H9 (cell line): ENCODE measurements at regions not wholly inside any gene's neighbourhood (a gene's known extent, or its start where the extent isn't known, plus 50 kb on each side); places are given as distances from the start of the nearest gene placed in this dataset.

Experiments used
- DNase-seq: peaks from one replicate; pipeline ENCODE4 v3.0.0-alpha.2; 2017
- H2AFZ ChIP-seq: one replicate; pipeline ENCODE4 v1.6.1; 2013; ENCODE audit warnings: mild to moderate bottlenecking, low read length, control low read depth, moderate library complexity
- H2AK5ac ChIP-seq: 2 replicates; pipeline ENCODE4 v1.6.1; 2013; ENCODE audit warnings: low read length, control low read depth, mixed read lengths; ENCODE audit not compliant: insufficient read length
- H2BK120ac ChIP-seq: one replicate; pipeline ENCODE4 v1.6.1; 2013; ENCODE audit warnings: low read depth, mild to moderate bottlenecking, low read length, control low read depth, inconsistent platforms; ENCODE audit not compliant: poor library complexity, severe bottlenecking
- H2BK12ac ChIP-seq: 2 replicates; pipeline ENCODE4 v1.6.1; 2013; ENCODE audit warnings: low read length, control low read depth, mixed read lengths, low read depth; ENCODE audit not compliant: insufficient read length
- H2BK15ac ChIP-seq: 2 replicates; pipeline ENCODE4 v1.6.1; 2013; ENCODE audit warnings: low read depth, low read length, control low read depth
- H2BK20ac ChIP-seq: one replicate; pipeline ENCODE4 v1.6.1; 2013; ENCODE audit warnings: low read depth, mild to moderate bottlenecking, low read length, control low read depth, inconsistent platforms; ENCODE audit not compliant: poor library complexity, severe bottlenecking
- H2BK5ac ChIP-seq: 2 replicates; pipeline ENCODE4 v1.6.1; 2013; ENCODE audit warnings: low read length, control low read depth, mixed read lengths; ENCODE audit not compliant: insufficient read length
- H3K14ac ChIP-seq: 2 replicates; pipeline ENCODE4 v1.6.1; 2013; ENCODE audit warnings: low read length, control low read depth; ENCODE audit not compliant: insufficient read depth
- H3K18ac ChIP-seq: 2 replicates; pipeline ENCODE4 v1.6.1; 2013; ENCODE audit warnings: low read depth, mild to moderate bottlenecking, mixed read lengths, low read length, control low read depth; ENCODE audit not compliant: insufficient read length
- H3K23ac ChIP-seq: 2 replicates; pipeline ENCODE4 v1.6.1; 2013; ENCODE audit warnings: low read length, control low read depth, mixed read lengths, low read depth; ENCODE audit not compliant: insufficient read length
- H3K23me2 ChIP-seq: 2 replicates; pipeline ENCODE4 v1.6.1; 2013; ENCODE audit warnings: low read depth, mild to moderate bottlenecking, mixed read lengths, low read length, control low read depth; ENCODE audit not compliant: insufficient read length, poor library complexity, severe bottlenecking
- H3K27ac ChIP-seq: 2 replicates; pipeline ENCODE4 v1.5.1; 2013; ENCODE audit warnings: low read length, control low read depth, mixed read lengths, low read depth; ENCODE audit not compliant: insufficient read length
- H3K27me3 ChIP-seq: 2 replicates; pipeline ENCODE4 v1.6.1; 2013; ENCODE audit warnings: low read length, control low read depth, inconsistent platforms; ENCODE audit not compliant: insufficient read depth
- H3K4ac ChIP-seq: 2 replicates; pipeline ENCODE4 v1.6.1; 2013; ENCODE audit warnings: low read depth, mild to moderate bottlenecking, control low read depth, inconsistent platforms, low read length, moderate library complexity
- H3K4me1 ChIP-seq: 2 replicates; pipeline ENCODE4 v1.6.1; 2013; ENCODE audit warnings: low read length, control low read depth, inconsistent platforms; ENCODE audit not compliant: insufficient read depth
- H3K4me2 ChIP-seq: 2 replicates; pipeline ENCODE4 v1.6.1; 2013; ENCODE audit warnings: low read length, control low read depth, mixed read lengths; ENCODE audit not compliant: insufficient read length, insufficient read depth
- H3K56ac ChIP-seq: 2 replicates; pipeline ENCODE4 v1.6.1; 2013; ENCODE audit warnings: low read depth, mild to moderate bottlenecking, mixed read lengths, low read length, control low read depth; ENCODE audit not compliant: insufficient read length
- H3K79me1 ChIP-seq: 2 replicates; pipeline ENCODE4 v1.6.1; 2013; ENCODE audit warnings: low read depth, mild to moderate bottlenecking, moderate library complexity, low read length, control low read depth, inconsistent platforms; ENCODE audit not compliant: insufficient read depth, poor library complexity, severe bottlenecking
- H3K79me2 ChIP-seq: 2 replicates; pipeline ENCODE4 v1.6.1; 2013; ENCODE audit warnings: low read length, control low read depth, inconsistent platforms; ENCODE audit not compliant: insufficient read depth
- H3K9ac ChIP-seq: 2 replicates; pipeline ENCODE4 v1.6.1; 2013; ENCODE audit warnings: low read length, control low read depth, mixed read lengths; ENCODE audit not compliant: insufficient read length; ENCODE audit errors: extremely low read depth
- H3K9me3 ChIP-seq: one replicate; pipeline ENCODE4 v1.6.1; 2013; ENCODE audit warnings: low read depth, low read length, inconsistent platforms; ENCODE audit not compliant: control insufficient read depth
- H3T11ph ChIP-seq: one replicate; pipeline ENCODE4 v1.6.1; 2013; ENCODE audit warnings: mild to moderate bottlenecking, low read length, control low read depth, inconsistent platforms
- H4K20me1 ChIP-seq: one replicate; pipeline ENCODE4 v1.6.1; 2013; ENCODE audit not compliant: control insufficient read depth, insufficient read length, insufficient read depth
- H4K5ac ChIP-seq: 2 replicates; pipeline ENCODE4 v1.6.1; 2013; ENCODE audit warnings: low read depth, mild to moderate bottlenecking, mixed read lengths, low read length, control low read depth; ENCODE audit not compliant: insufficient read length
- H4K8ac ChIP-seq: replicated peaks from 2 replicates; pipeline ENCODE4 v1.6.1; 2013; ENCODE audit warnings: low read length, control low read depth, mixed read lengths, low read depth; ENCODE audit not compliant: insufficient read length
- H4K91ac ChIP-seq: 2 replicates; pipeline ENCODE4 v1.6.1; 2013; ENCODE audit warnings: low read depth, mild to moderate bottlenecking, moderate library complexity, mixed read lengths, low read length, control low read depth; ENCODE audit not compliant: insufficient read length
- H3K27ac Mint-ChIP-seq, 3 experiments: 2 replicates in 2 of 3; 3 replicates in 1 of 3; pipeline ENCODE4 v1.8.0; 2020 to 2021; ENCODE audit warnings: mixed read lengths in 3 of 3, mild to moderate bottlenecking in 1 of 3, moderate library complexity in 1 of 3
- H3K27me3 Mint-ChIP-seq: 2 replicates; pipeline ENCODE4 v1.8.0; 2021; ENCODE audit warnings: low read depth, mild to moderate bottlenecking, moderate library complexity, mixed read lengths
- H3K36me3 Mint-ChIP-seq, 3 experiments: 2 replicates in 2 of 3; 3 replicates in 1 of 3; pipeline ENCODE4 v1.8.0; 2020 to 2021; ENCODE audit warnings: low read depth in 3 of 3, mixed read lengths in 3 of 3; ENCODE audit not compliant: insufficient read depth in 1 of 3
- H3K4me1 Mint-ChIP-seq, 2 experiments: 2 replicates each; pipeline ENCODE4 v1.8.0; 2020; ENCODE audit warnings: mixed read lengths in 2 of 2
- H3K4me3 Mint-ChIP-seq, 2 experiments: 2 replicates in 1 of 2; 3 replicates in 1 of 2; pipeline ENCODE4 v1.8.0; 2020 to 2021; ENCODE audit warnings: mild to moderate bottlenecking in 2 of 2, mixed read lengths in 2 of 2, moderate library complexity in 1 of 2
- H3K9me3 Mint-ChIP-seq, 2 experiments: 2 replicates in 1 of 2; 3 replicates in 1 of 2; pipeline ENCODE4 v1.8.0; 2020; ENCODE audit warnings: mild to moderate bottlenecking in 2 of 2, mixed read lengths in 2 of 2, moderate library complexity in 1 of 2
- CTCF ChIP-seq: fragments of 200-600 bp; sonication (generic); conservative IDR thresholded peaks from 3 replicates; pipeline ENCODE4 v1.8.0; 2021; ENCODE audit warnings: antibody characterized with exemption, mild to moderate bottlenecking
- WGBS: extraction: QIAGEN DNeasy Blood & Tissue Kit; methylation state at CpG from one replicate; pipeline ENCODE4 v1.1.7; 2013; ENCODE audit warnings: missing lambda C conversion rate, low lambda C conversion rate, mixed read lengths; ENCODE audit not compliant: insufficient read length; ENCODE audit errors: extremely low coverage; 5-methylcytosine and 5-hydroxymethylcytosine counted together

DNA sequence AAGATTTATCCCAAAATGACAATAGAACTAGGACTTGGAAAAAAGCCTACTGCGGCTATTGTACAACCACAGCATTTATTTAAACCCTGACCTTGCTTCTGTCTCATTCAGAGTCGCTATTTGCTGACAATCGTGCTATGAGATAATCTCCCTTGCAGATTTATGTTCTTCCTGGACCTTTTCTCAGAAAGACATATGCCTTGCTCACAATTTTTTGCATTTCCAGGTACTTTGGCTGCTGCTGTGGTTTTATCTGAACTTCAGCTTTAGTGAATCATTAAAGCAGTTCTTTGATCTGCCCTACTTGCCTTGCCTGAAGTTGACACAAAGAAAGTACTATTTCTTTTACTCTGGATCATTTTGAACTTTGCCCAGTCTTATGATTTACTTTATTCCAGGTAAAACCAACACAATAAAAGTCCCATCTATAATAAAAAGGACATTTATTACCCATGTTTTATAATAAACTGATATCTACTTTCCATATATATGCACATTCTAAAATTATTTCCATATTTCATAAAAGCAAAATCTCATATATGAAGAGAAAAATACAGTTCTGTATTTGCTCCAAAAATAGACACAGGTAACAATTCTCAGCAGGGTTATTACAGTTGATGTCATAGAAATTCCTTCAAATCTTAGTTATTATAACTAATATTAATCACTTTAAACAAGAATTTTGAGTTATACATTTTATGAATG is 63.4 kb upstream of the CARD18 start:
- H3K79me1 ChIP-seq, result no peaks in the 10 kb centered on the region
- H3K27me3 ChIP-seq, result no peaks in the 10 kb centered on the region
- Mint-ChIP-seq H3K4me1 (no peaks in the 10 kb centered on the region), H3K36me3 (no peaks in the 10 kb centered on the region; a peak in 1 of 7 replicates), H3K27me3 (no peaks in the 10 kb centered on the region), H3K27ac (no peak overlapping the region), H3K4me3 (no peak overlapping the region), H3K9me3 (no peaks in the 10 kb centered on the region)
- H2BK120ac ChIP-seq, result no peak overlapping the region
- TF ChIP-seq CTCF, result no peak
- no peak overlapping the region for H2AFZ ChIP-seq
- H3K4ac ChIP-seq, result no peak overlapping the region
- H3K18ac ChIP-seq, result no peak overlapping the region
- H2BK5ac ChIP-seq, result no peak overlapping the region
- H3K4me2 ChIP-seq, result no peak overlapping the region
- H4K91ac ChIP-seq, result no peak overlapping the region
- no peaks in the 10 kb centered on the region for H4K20me1 ChIP-seq
- H3K23me2 ChIP-seq, result no peaks in the 10 kb centered on the region
- H3K27ac ChIP-seq, result no peak overlapping the region
- H4K8ac ChIP-seq, result no peak overlapping the region
- no peak overlapping the region for H4K5ac ChIP-seq
- no peaks in the 10 kb centered on the region for H3K79me2 ChIP-seq
- no peak overlapping the region for H3K23ac ChIP-seq
- H3K56ac ChIP-seq, result no peak overlapping the region
- no peaks in the 10 kb centered on the region for H3K4me1 ChIP-seq
- H3K14ac ChIP-seq, result no peak overlapping the region
- H2AK5ac ChIP-seq, result no peak overlapping the region
- no peaks in the 10 kb centered on the region for H3K9me3 ChIP-seq
- H3K9ac ChIP-seq, result no peak overlapping the region
- H2BK12ac ChIP-seq, result no peak overlapping the region
- no peak for DNase-seq
- no peak overlapping the region for H3T11ph ChIP-seq
- H2BK20ac ChIP-seq, result no peak overlapping the region
- H2BK15ac ChIP-seq, result no peak overlapping the region
- no CpG with 5 or more reads among the region's 3 CpGs for WGBS
